ENCODE measurements at regions not wholly inside any gene's neighbourhood (a gene's known extent, or its start where the extent isn't known, plus 50 kb on each side); places are given as distances from the start of the nearest gene placed in this dataset.

GRCh38 chr13:67498948-67499347 lies 268.8 kb upstream of the PCDH9 start:
- ChIA-PET POLR2A (no interaction called here), CTCF (ENCODE audit: low intra/inter-chr PET ratio) (no interaction called here)
- H3K4me3 ChIP-seq: no peak overlapping the region
- no peaks in the 10 kb centered on the region for H3K27me3 ChIP-seq (ENCODE audit: control insufficient read depth in 2 of 2, insufficient read depth in 2 of 2, low read length in 2 of 2)
- H3K4me1 ChIP-seq (replicated peaks in 1 of 2; ENCODE audit: control insufficient read depth in 2 of 2, insufficient read depth in 2 of 2, low read length in 2 of 2): no peaks in the 10 kb centered on the region; a peak in 1 of 5 replicates
- H3K9me1 ChIP-seq (ENCODE audit: control insufficient read depth, insufficient read depth, low read length): no peaks in the 10 kb centered on the region
- in situ Hi-C loops (cut with MboI) (no loop called here), intact Hi-C loops (cut with micrococcal nuclease) (no loop called here)
- no peaks in the 10 kb centered on the region for H4K20me1 ChIP-seq (replicated peaks; ENCODE audit: control insufficient read depth, insufficient read depth, low read length)
- H3K36me3 ChIP-seq (ENCODE audit: control insufficient read depth, insufficient read depth, low read length): no peaks in the 10 kb centered on the region
- no peaks in the 10 kb centered on the region for H3K9me3 ChIP-seq (replicated peaks; ENCODE audit: control insufficient read depth, insufficient read depth, low read depth, low read length)
- FAIRE-seq: no peak
- TF ChIP-seq, protein P1, sequence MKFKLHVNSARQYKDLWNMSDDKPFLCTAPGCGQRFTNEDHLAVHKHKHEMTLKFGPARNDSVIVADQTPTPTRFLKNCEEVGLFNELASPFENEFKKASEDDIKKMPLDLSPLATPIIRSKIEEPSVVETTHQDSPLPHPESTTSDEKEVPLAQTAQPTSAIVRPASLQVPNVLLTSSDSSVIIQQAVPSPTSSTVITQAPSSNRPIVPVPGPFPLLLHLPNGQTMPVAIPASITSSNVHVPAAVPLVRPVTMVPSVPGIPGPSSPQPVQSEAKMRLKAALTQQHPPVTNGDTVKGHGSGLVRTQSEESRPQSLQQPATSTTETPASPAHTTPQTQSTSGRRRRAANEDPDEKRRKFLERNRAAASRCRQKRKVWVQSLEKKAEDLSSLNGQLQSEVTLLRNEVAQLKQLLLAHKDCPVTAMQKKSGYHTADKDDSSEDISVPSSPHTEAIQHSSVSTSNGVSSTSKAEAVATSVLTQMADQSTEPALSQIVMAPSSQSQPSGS (CRISPR knock-in tag; IDR thresholded peaks at IDR 0.05): no peak
- TF ChIP-seq ZNF174 (CRISPR knock-in tag; IDR thresholded peaks at IDR 0.05): no peak
- TF ChIP-seq BRD4 (IDR thresholded peaks at IDR 0.05): no peak
- no peak for TF ChIP-seq CHCHD3 (CRISPR knock-in tag; IDR thresholded peaks at IDR 0.05)
- TF ChIP-seq, protein P2, sequence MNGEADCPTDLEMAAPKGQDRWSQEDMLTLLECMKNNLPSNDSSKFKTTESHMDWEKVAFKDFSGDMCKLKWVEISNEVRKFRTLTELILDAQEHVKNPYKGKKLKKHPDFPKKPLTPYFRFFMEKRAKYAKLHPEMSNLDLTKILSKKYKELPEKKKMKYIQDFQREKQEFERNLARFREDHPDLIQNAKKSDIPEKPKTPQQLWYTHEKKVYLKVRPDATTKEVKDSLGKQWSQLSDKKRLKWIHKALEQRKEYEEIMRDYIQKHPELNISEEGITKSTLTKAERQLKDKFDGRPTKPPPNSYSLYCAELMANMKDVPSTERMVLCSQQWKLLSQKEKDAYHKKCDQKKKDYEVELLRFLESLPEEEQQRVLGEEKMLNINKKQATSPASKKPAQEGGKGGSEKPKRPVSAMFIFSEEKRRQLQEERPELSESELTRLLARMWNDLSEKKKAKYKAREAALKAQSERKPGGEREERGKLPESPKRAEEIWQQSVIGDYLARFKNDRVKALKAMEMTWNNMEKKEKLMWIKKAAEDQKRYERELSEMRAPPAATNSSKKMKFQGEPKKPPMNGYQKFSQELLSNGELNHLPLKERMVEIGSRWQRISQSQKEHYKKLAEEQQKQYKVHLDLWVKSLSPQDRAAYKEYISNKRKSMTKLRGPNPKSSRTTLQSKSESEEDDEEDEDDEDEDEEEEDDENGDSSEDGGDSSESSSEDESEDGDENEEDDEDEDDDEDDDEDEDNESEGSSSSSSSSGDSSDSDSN (IDR thresholded peaks at IDR 0.05; ENCODE audit: borderline replicate concordance in 1 of 2, low read depth in 2 of 2, low read length in 2 of 2): no peak
- TF ChIP-seq, protein P3, sequence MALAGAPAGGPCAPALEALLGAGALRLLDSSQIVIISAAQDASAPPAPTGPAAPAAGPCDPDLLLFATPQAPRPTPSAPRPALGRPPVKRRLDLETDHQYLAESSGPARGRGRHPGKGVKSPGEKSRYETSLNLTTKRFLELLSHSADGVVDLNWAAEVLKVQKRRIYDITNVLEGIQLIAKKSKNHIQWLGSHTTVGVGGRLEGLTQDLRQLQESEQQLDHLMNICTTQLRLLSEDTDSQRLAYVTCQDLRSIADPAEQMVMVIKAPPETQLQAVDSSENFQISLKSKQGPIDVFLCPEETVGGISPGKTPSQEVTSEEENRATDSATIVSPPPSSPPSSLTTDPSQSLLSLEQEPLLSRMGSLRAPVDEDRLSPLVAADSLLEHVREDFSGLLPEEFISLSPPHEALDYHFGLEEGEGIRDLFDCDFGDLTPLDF (CRISPR knock-in tag; IDR thresholded peaks at IDR 0.05): no peak
- TF ChIP-seq MTA3 (IDR thresholded peaks at IDR 0.05; ENCODE audit: borderline replicate concordance): no peak
- TF ChIP-seq SIN3B (IDR thresholded peaks at IDR 0.05; ENCODE audit: low read depth): no peak
- no peak for TF ChIP-seq ZNF347 (CRISPR knock-in tag; IDR thresholded peaks at IDR 0.05; ENCODE audit: low read depth)
- no peak for TF ChIP-seq TAL1 (IDR thresholded peaks at IDR 0.05)
- no peak for TF ChIP-seq ILK (tag; IDR thresholded peaks at IDR 0.05; ENCODE audit: borderline replicate concordance, low read depth)
- no peak for TF ChIP-seq USF2 (CRISPR knock-in tag; IDR thresholded peaks at IDR 0.05)
- TF ChIP-seq CBX5 (IDR thresholded peaks at IDR 0.05; ENCODE audit: borderline replicate concordance, low read depth): no peak
- no peak for TF ChIP-seq ZNF324 (CRISPR knock-in tag; IDR thresholded peaks at IDR 0.05)
- no peak for TF ChIP-seq RBM22 (IDR thresholded peaks at IDR 0.05; ENCODE audit: low read depth, low read length, poor library complexity, severe bottlenecking)
- TF ChIP-seq ZNF23 (CRISPR knock-in tag; IDR thresholded peaks at IDR 0.05): no peak
- TF ChIP-seq SREBF1 (IDR thresholded peaks at IDR 0.05; ENCODE audit: borderline replicate concordance, low read depth, low read length): no peak
- TF ChIP-seq ZNF311 (CRISPR knock-in tag; IDR thresholded peaks at IDR 0.05): no peak
- DNase-seq (ENCODE audit: extremely low read depth in 1 of 4, low spot score in 3 of 4): no peak
- no peak overlapping the region for H3K27ac ChIP-seq (ENCODE audit: extremely low read depth, low read depth, low read length)
- H3K4me2 ChIP-seq (ENCODE audit: insufficient read depth, low read length): no peak overlapping the region
- WGBS (ENCODE audit: insufficient coverage, low coverage, missing lambda C conversion rate): 23% methylated on average over 2 of the region's 3 CpGs
- no peak overlapping the region for H3K9ac ChIP-seq (ENCODE audit: insufficient read depth in 1 of 2, low read depth in 2 of 2, low read length in 2 of 2)
- H2AFZ ChIP-seq (ENCODE audit: low read depth, low read length): no peak overlapping the region
- no peaks in the 10 kb centered on the region for H3K79me2 ChIP-seq (ENCODE audit: control insufficient read depth, insufficient read depth, low read length)
- ATAC-seq: no peak
- no TSS peak for BruUV-seq (replicated peaks)

Data from K562 (cell line).